Kidney (tissue), 13 donors: ENCODE measurements at regions not wholly inside any gene's neighbourhood (a gene's known extent, or its start where the extent isn't known, plus 50 kb on each side); places are given as distances from the start of the nearest gene placed in this dataset.
"Not testable (repeated sequence)": the region's sequence is repeated elsewhere in the genome, so short reads cannot be mapped to it uniquely, and the experiment has no call there.

Experiments used
- DNase-seq, 5 donors: peaks; one replicate each; pipeline ENCODE4 v3.0.0-alpha.2; 2013 to 2020
- FAIRE-seq: peaks from 2 replicates; lab custom pipeline; 2012; peaks lifted over from hg19 to GRCh38; lab: Jason Lieb, UNC
- H3K27ac ChIP-seq, 2 donors: one replicate each; pipeline ENCODE4 v1.7.0; 2013; ENCODE audit warnings: low read depth in 2 of 2, low read length in 2 of 2, inconsistent platforms in 1 of 2
- H3K27me3 ChIP-seq: one replicate; pipeline ENCODE4 v1.7.1; 2013; ENCODE audit warnings: low read length, inconsistent platforms; ENCODE audit not compliant: control insufficient read depth, insufficient read depth
- H3K36me3 ChIP-seq, 3 donors: one replicate each; pipeline versions ENCODE4 v1.7.0 to v1.7.1; 2013; ENCODE audit warnings: low read length in 3 of 3, control low read depth in 1 of 3, inconsistent platforms in 1 of 3; ENCODE audit not compliant: insufficient read depth in 3 of 3, control insufficient read depth in 2 of 3
- H3K4me1 ChIP-seq, 3 donors: one replicate each; pipeline versions ENCODE4 v1.7.0 to v1.7.1; 2013; ENCODE audit warnings: low read length in 3 of 3, inconsistent platforms in 1 of 3, low read depth in 1 of 3; ENCODE audit not compliant: control insufficient read depth in 2 of 3, insufficient read depth in 2 of 3
- H3K4me3 ChIP-seq, 3 donors: one replicate each; pipeline versions ENCODE4 v1.7.0 to v1.8.1; 2013; ENCODE audit warnings: low read length in 3 of 3, control low read depth in 1 of 3, inconsistent platforms in 1 of 3
- H3K9ac ChIP-seq, 3 donors: one replicate each; pipeline versions ENCODE4 v1.7.0 to v1.7.1; 2013; ENCODE audit warnings: low read length in 3 of 3, control low read depth in 1 of 3, inconsistent platforms in 1 of 3
- H3K9me3 ChIP-seq, 3 donors: one replicate each; pipeline versions ENCODE4 v1.7.0 to v1.7.1; 2013; ENCODE audit warnings: low read length in 3 of 3, control low read depth in 1 of 3, inconsistent platforms in 1 of 3; ENCODE audit not compliant: control insufficient read depth in 2 of 3, insufficient read depth in 1 of 3
- intact Hi-C: fragments of 100-400 bp; cut with DNase I; formaldehyde crosslinking; loops from one replicate; pipeline ENCODE4 v1.11.1; 2022
- TF ChIP-seq, protein P1 (sequence below): IDR thresholded peaks from 3 replicates; pipeline ENCODE4 v1.5.1; 2012; ENCODE audit warnings: mild to moderate bottlenecking, moderate library complexity, borderline replicate concordance; ENCODE audit not compliant: insufficient read depth; ENCODE audit errors: extremely low read depth
- donor health status: control.
- donor health status: control.
- donor health status: control.
- donor health status: control.
- donor health status: control.
- donor health status: DM: yes; HTN: yes; CAD: no.
- donor health status: Normal renal cell carcinoma (clear cell type).

DNA sequence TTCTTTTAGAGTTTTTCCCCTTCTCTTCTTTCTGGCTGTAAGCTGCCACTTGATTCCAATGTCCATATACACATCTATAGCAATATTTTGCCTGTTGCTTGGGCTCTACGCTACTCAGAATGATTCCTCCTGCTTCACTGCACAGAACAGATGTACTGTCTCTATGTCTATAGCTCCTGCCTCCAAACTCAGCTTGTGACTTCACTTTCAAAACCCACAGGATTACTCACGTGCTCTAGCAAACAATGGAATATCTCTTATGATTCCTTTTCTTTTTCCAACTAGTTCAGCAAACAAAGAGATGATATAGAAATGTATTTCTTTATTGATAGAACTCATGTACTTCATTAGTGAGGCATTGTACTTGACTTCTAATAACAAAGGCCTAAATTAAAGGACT is 80.5 kb upstream of the SOX13 start:
- H3K4me1 ChIP-seq, result no peaks in the 10 kb centered on the region
- no peaks in the 10 kb centered on the region for H3K9me3 ChIP-seq
- FAIRE-seq, result no peak
- no peak overlapping the region for H3K9ac ChIP-seq
- intact Hi-C loops, result no loop called here
- DNase-seq, result peak in 1 of 5 donors; percentile 8
- H3K27me3 ChIP-seq, result no peaks in the 10 kb centered on the region
- no peaks in the 10 kb centered on the region for H3K36me3 ChIP-seq
- TF ChIP-seq, protein P1, sequence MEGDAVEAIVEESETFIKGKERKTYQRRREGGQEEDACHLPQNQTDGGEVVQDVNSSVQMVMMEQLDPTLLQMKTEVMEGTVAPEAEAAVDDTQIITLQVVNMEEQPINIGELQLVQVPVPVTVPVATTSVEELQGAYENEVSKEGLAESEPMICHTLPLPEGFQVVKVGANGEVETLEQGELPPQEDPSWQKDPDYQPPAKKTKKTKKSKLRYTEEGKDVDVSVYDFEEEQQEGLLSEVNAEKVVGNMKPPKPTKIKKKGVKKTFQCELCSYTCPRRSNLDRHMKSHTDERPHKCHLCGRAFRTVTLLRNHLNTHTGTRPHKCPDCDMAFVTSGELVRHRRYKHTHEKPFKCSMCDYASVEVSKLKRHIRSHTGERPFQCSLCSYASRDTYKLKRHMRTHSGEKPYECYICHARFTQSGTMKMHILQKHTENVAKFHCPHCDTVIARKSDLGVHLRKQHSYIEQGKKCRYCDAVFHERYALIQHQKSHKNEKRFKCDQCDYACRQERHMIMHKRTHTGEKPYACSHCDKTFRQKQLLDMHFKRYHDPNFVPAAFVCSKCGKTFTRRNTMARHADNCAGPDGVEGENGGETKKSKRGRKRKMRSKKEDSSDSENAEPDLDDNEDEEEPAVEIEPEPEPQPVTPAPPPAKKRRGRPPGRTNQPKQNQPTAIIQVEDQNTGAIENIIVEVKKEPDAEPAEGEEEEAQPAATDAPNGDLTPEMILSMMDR, result no peak
- H3K27ac ChIP-seq, result no peak overlapping the region
- H3K4me3 ChIP-seq, result no peak overlapping the region

DNA sequence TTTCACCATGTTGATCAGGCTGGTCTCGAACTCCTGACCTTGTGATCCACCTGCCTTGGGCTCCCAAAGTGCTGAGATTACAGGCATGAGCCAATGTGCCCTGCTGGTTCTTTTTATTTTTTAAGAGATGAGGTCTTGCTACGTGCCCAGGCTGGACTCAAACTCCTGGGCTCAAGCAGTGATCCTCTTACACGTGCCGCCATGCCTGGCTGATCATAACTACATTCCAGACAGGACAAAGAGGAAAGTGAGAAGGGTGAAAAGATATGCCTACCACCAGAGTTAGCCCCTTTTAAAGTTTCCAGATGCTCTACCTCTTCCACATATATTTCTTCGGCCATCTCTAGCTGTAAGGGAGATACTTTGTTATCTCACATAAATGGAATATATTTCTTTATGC is 79.7 kb upstream of the SOX13 start:
- Histone ChIP-seq H3K9ac (no peak overlapping the region), H3K9me3 (no peaks in the 10 kb centered on the region), H3K4me3 (no peak overlapping the region), H3K36me3 (no peaks in the 10 kb centered on the region), H3K4me1 (no peaks in the 10 kb centered on the region), H3K27ac (no peak overlapping the region), H3K27me3 (no peaks in the 10 kb centered on the region)
- TF ChIP-seq, protein P1, result no peak
- intact Hi-C loops, result no loop called here
- FAIRE-seq, result no peak
- peak in 4 of 5 donors; percentile 52 to 66 (median 60) for DNase-seq

DNA sequence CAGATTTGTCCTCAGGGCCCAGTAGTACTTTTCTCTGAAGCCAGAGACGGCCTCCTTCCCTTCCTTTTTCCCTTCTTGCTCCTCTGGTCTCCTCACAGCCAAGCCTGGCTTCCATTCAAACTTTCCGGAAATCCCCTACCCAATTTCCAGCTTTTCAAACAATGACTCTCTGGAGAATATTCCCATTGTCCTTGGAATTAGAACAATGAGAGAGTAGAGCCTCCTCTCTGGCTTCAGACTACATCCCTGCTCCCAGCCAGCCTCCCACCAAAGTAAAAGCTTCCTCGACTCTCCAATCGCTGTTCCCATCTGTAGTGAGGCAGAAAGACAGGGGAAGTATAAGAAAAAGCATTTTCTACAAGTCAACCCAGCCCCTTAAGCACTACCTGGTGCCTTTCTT is 77.7 kb upstream of the SOX13 start:
- TF ChIP-seq, protein P1, result no peak
- Histone ChIP-seq H3K27ac (no peak overlapping the region), H3K4me3 (no peak overlapping the region), H3K9ac (no peak overlapping the region), H3K27me3 (no peaks in the 10 kb centered on the region), H3K4me1 (no peaks in the 10 kb centered on the region), H3K36me3 (no peaks in the 10 kb centered on the region), H3K9me3 (no peaks in the 10 kb centered on the region)
- DNase-seq, result peak in 1 of 5 donors; percentile 26
- intact Hi-C loops, result no loop called here
- no peak for FAIRE-seq

DNA sequence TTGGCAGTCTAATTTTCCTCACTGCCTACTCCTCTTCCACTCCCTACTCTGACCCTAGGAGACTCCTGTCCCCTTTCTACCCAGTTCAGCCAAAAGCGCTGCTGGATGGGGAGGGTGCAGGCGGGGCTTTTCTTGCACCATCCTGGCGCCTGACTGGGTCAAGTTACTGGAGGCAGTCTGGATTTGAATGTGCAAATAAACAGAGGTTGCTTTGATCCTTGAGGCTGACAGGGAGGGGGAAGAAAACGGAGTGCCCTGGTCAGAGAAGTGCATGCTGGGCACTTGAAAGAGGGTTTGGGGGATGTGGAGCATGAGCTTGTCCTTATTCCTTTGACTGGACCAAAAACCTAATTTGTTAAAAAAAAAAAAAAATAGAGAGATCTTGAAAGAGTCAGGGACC is 76.8 kb upstream of the SOX13 start:
- H3K9ac ChIP-seq, result no peak overlapping the region
- no peaks in the 10 kb centered on the region for H3K36me3 ChIP-seq
- no peak overlapping the region for H3K4me3 ChIP-seq
- no peak overlapping the region for H3K27ac ChIP-seq
- no peaks in the 10 kb centered on the region for H3K9me3 ChIP-seq
- peak in 4 of 5 donors; percentile 81 to 90 (median 85) for DNase-seq
- H3K27me3 ChIP-seq, result no peaks in the 10 kb centered on the region
- intact Hi-C loops, result no loop called here
- no peak for FAIRE-seq
- H3K4me1 ChIP-seq, result no peaks in the 10 kb centered on the region
- TF ChIP-seq, protein P1, result no peak

DNA sequence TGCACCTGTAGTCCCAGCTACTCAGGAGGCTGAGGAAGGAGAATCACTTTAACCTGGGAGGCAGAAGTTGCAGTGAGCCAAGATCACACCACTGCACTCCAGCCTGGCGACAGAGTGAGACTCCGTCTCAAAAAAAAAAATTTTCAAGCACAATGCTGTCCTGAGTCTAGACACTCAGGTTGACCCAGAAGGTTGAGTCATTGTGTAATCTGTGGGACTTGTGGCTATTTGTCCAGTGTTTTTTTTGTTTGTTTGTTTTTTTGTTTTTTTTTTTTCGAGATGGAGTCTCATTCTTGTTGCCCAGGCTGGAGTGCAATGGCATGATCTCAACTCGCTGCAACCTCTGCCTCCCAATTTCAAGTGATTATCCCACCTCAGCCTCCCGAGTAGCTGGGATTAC is 74.3 kb upstream of the SOX13 start:
- H3K27ac ChIP-seq, H3K4me1 ChIP-seq, H3K9me3 ChIP-seq, H3K27me3 ChIP-seq, intact Hi-C loops, FAIRE-seq, H3K36me3 ChIP-seq, H3K4me3 ChIP-seq, H3K9ac ChIP-seq, DNase-seq: not testable (repeated sequence)
